Caco-2 (cell line): ENCODE measurements at regions not wholly inside any gene's neighbourhood (a gene's known extent, or its start where the extent isn't known, plus 50 kb on each side); places are given as distances from the start of the nearest gene placed in this dataset.

ENCODE experiments used
- BruUV-seq: library from RNA; stranded (reverse); fragments of 400-500 nt; replicated peaks from 2 replicates; lab custom pipeline; 2021; lab: Mats Ljungman, UMichigan
- CTCF ChIA-PET: fragments of 300-600 bp; sonication (Branson Sonifier 250); formaldehyde crosslinking; loops from one replicate; lab custom pipeline; 2022; ENCODE audit warnings: antibody characterized with exemption; lab: Charles Lee
- POLR2A ChIA-PET: fragments of 300-600 bp; sonication (Branson Sonifier 250); formaldehyde crosslinking; loops from one replicate; lab custom pipeline; 2022; ENCODE audit warnings: antibody characterized with exemption; lab: Charles Lee
- DNase-seq, 2 experiments: peaks; one replicate each; pipeline versions ENCODE4 v3.0.0 to v3.0.0-alpha.2; 2020 to 2022
- H3K27me3 ChIP-seq: replicated peaks from 2 replicates; pipeline ENCODE4 v1.6.0; 2011; ENCODE audit warnings: low read length; ENCODE audit not compliant: control insufficient read depth, insufficient read depth
- H3K36me3 ChIP-seq: 2 replicates; pipeline ENCODE4 v1.5.1; 2011; ENCODE audit warnings: low read length; ENCODE audit not compliant: control insufficient read depth, insufficient read depth
- H3K4me1 ChIP-seq: fragments of 250-450 bp; sonication (Bioruptor Pico); 2 replicates; pipeline ENCODE4 v1.5.1; 2020; ENCODE audit warnings: mild to moderate bottlenecking
- H3K4me3 ChIP-seq: 2 replicates; pipeline ENCODE4 v1.5.1; 2011; ENCODE audit warnings: low read depth, mild to moderate bottlenecking, control low read depth, low read length
- H3K9me3 ChIP-seq: fragments of 250-450 bp; sonication (Bioruptor Pico); 2 replicates; pipeline ENCODE4 v1.5.1; 2020; ENCODE audit warnings: mild to moderate bottlenecking, moderate library complexity
- H3K27ac Mint-ChIP-seq: one replicate; pipeline ENCODE4 v1.8.0; 2022; ENCODE audit warnings: mixed read lengths; ENCODE audit not compliant: unreplicated experiment
- H3K27me3 Mint-ChIP-seq: one replicate; pipeline ENCODE4 v1.8.0; 2022; ENCODE audit warnings: mixed read lengths; ENCODE audit not compliant: insufficient read depth, unreplicated experiment
- H3K36me3 Mint-ChIP-seq: one replicate; pipeline ENCODE4 v1.8.0; 2022; ENCODE audit warnings: mild to moderate bottlenecking, mixed read lengths; ENCODE audit not compliant: insufficient read depth, unreplicated experiment
- H3K4me1 Mint-ChIP-seq: one replicate; pipeline ENCODE4 v1.8.0; 2022; ENCODE audit warnings: low read depth, mixed read lengths; ENCODE audit not compliant: unreplicated experiment
- H3K4me3 Mint-ChIP-seq: one replicate; pipeline ENCODE4 v1.8.0; 2022; ENCODE audit warnings: mild to moderate bottlenecking, moderate library complexity, mixed read lengths; ENCODE audit not compliant: unreplicated experiment
- H3K9me3 Mint-ChIP-seq: one replicate; pipeline ENCODE4 v1.8.0; 2022; ENCODE audit warnings: mixed read lengths; ENCODE audit not compliant: unreplicated experiment
- CTCF ChIP-seq, 2 experiments: fragments of 200-600 bp in 1 of 2; IDR thresholded peaks; 1 replicate in 1 of 2; 2 replicates in 1 of 2; pipeline versions ENCODE4 v1.5.1 to v1.8.0; 2011 to 2022; ENCODE audit warnings: antibody characterized with exemption in 1 of 2, control low read depth in 1 of 2, inconsistent platforms in 1 of 2, low read depth in 1 of 2, low read length in 1 of 2, mild to moderate bottlenecking in 1 of 2, moderate library complexity in 1 of 2; ENCODE audit not compliant: insufficient read depth in 1 of 2, severe bottlenecking in 1 of 2, unreplicated experiment in 1 of 2
- intact Hi-C: fragments of 100-400 bp; cut with micrococcal nuclease; formaldehyde crosslinking; loops from one replicate; pipeline ENCODE4 v1.10.0; 2022; ENCODE audit not compliant: unreplicated experiment

- Histone ChIP-seq H3K36me3 (no peaks in the 10 kb centered on the region), H3K27me3 (no peaks in the 10 kb centered on the region), H3K4me3 (no peak overlapping the region), H3K4me1 (no peaks in the 10 kb centered on the region), H3K9me3 (no peaks in the 10 kb centered on the region)
- no peak overlapping the region for H3K27ac Mint-ChIP-seq
- H3K36me3 Mint-ChIP-seq: peaks cover 6% of the 10 kb centered on the region
- peak; percentile 22 to 32 for TF ChIP-seq CTCF (IDR thresholded peaks at IDR 0.05; ENCODE audit: insufficient read depth in 1 of 2, low read depth in 1 of 2, low read length in 1 of 2, severe bottlenecking in 1 of 2, unreplicated experiment in 1 of 2)
- H3K27me3 Mint-ChIP-seq: no peaks in the 10 kb centered on the region
- CTCF ChIA-PET: no interaction called here
- peak in 1 of 2 experiments; percentile 23 for DNase-seq
- H3K9me3 Mint-ChIP-seq: no peaks in the 10 kb centered on the region
- intact Hi-C loops: loop anchor here (1.0 to 5.0 kb wide), 3 partner anchors 35 to 292 kb away; no protein-coding TSS in a partner anchor
- POLR2A ChIA-PET: no interaction called here
- BruUV-seq: no TSS peak
- H3K4me1 Mint-ChIP-seq: no peaks in the 10 kb centered on the region
- no peak overlapping the region for H3K4me3 Mint-ChIP-seq
Observed at GRCh38 chr18:70489986-70490933, 201.4 kb downstream of the SOCS6 start.

- CTCF ChIA-PET: no interaction called here
- no peak for TF ChIP-seq CTCF (IDR thresholded peaks at IDR 0.05; ENCODE audit: insufficient read depth in 1 of 2, low read depth in 1 of 2, low read length in 1 of 2, severe bottlenecking in 1 of 2, unreplicated experiment in 1 of 2)
- no peak overlapping the region for H3K27ac Mint-ChIP-seq
Observed at GRCh38 chr18:70489571-70489970, 200.7 kb downstream of the SOCS6 start.

GRCh38 chr18:70469916-70470315 is 181.1 kb downstream of the SOCS6 start:
- Histone ChIP-seq H3K4me1 (no peaks in the 10 kb centered on the region), H3K9me3 (no peaks in the 10 kb centered on the region), H3K36me3 (no peaks in the 10 kb centered on the region), H3K27me3 (no peaks in the 10 kb centered on the region), H3K4me3 (no peak overlapping the region)
- Mint-ChIP-seq H3K36me3 (no peaks in the 10 kb centered on the region), H3K27ac (no peak overlapping the region), H3K9me3 (no peaks in the 10 kb centered on the region), H3K4me1 (peaks cover 11% of the 10 kb centered on the region), H3K27me3 (no peaks in the 10 kb centered on the region), H3K4me3 (no peak overlapping the region)
- no peak for DNase-seq
- no TSS peak for BruUV-seq
- no peak for TF ChIP-seq CTCF (IDR thresholded peaks at IDR 0.05; ENCODE audit: insufficient read depth in 1 of 2, low read depth in 1 of 2, low read length in 1 of 2, severe bottlenecking in 1 of 2, unreplicated experiment in 1 of 2)
- ChIA-PET POLR2A (no interaction called here), CTCF (no interaction called here)
- intact Hi-C loops: no loop called here

More at GRCh38 chr18:70489571-70489970, 200.7 kb downstream of the SOCS6 start:
- Mint-ChIP-seq H3K4me1 (no peaks in the 10 kb centered on the region), H3K9me3 (no peaks in the 10 kb centered on the region), H3K27me3 (no peaks in the 10 kb centered on the region), H3K4me3 (no peak overlapping the region), H3K36me3 (peaks cover 3% of the 10 kb centered on the region)
- DNase-seq: no peak
- POLR2A ChIA-PET: no interaction called here
- no peak overlapping the region for H3K4me3 ChIP-seq
- no peaks in the 10 kb centered on the region for H3K9me3 ChIP-seq
- no peaks in the 10 kb centered on the region for H3K27me3 ChIP-seq
- BruUV-seq: no TSS peak
- H3K36me3 ChIP-seq: no peaks in the 10 kb centered on the region
- intact Hi-C loops: no loop called here
- H3K4me1 ChIP-seq: no peaks in the 10 kb centered on the region
